ENCODE measurements at regions not wholly inside any gene's neighbourhood (a gene's known extent, or its start where the extent isn't known, plus 50 kb on each side); places are given as distances from the start of the nearest gene placed in this dataset.

- no peaks in the 10 kb centered on the region for H3K27me3 Mint-ChIP-seq
- no peaks in the 10 kb centered on the region for H3K36me3 Mint-ChIP-seq
- no peaks in the 10 kb centered on the region for H3K9me3 Mint-ChIP-seq
- no peak overlapping the region for H3K27ac Mint-ChIP-seq
- no peak overlapping the region for H3K4me3 Mint-ChIP-seq
- intact Hi-C loops (cut with micrococcal nuclease), result no loop called here
- POLR2A ChIA-PET, result no interaction called here
- DNase-seq, result no peak
- no peaks in the 10 kb centered on the region for H3K4me1 Mint-ChIP-seq (ENCODE audit: low read depth)
- CTCF ChIA-PET, result no interaction called here
These were observed 426.5 kb downstream of the MED13L start for GRCh38 chr12:115850957-115851356.

- H3K27me3 Mint-ChIP-seq, result no peaks in the 10 kb centered on the region
- no peak for DNase-seq
- ChIA-PET CTCF (no interaction called here), POLR2A (no interaction called here)
- no peaks in the 10 kb centered on the region for H3K4me1 Mint-ChIP-seq (ENCODE audit: low read depth)
- H3K36me3 Mint-ChIP-seq, result no peaks in the 10 kb centered on the region
- no peak overlapping the region for H3K27ac Mint-ChIP-seq
- H3K9me3 Mint-ChIP-seq, result no peaks in the 10 kb centered on the region
- H3K4me3 Mint-ChIP-seq, result no peak overlapping the region
- intact Hi-C loops (cut with micrococcal nuclease), result no loop called here
These were observed 428.1 kb downstream of the MED13L start for GRCh38 chr12:115849262-115849943.

DNA sequence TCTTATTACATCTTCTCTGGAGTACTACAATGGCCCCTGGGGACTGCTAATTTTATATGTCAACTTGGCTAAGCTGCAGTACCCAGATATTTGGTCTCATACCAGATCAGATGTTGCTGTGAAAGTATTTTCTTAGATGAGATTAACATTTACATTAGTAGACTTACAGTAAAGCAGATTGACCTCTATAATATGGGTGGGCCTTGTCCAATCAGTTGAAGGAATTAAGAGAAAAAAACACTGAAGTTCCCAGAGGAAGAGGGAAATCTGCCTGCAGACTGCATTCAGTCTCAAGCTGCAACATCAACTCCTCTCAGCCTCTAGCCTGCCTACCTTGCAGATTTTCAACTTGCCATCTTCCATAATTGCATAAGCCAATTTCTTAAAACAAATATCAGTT is 430.1 kb downstream of the MED13L start:
- Mint-ChIP-seq H3K36me3 (no peaks in the 10 kb centered on the region), H3K4me1 (ENCODE audit: low read depth) (no peaks in the 10 kb centered on the region), H3K27me3 (no peaks in the 10 kb centered on the region), H3K4me3 (no peak overlapping the region), H3K27ac (no peak overlapping the region), H3K9me3 (no peaks in the 10 kb centered on the region)
- CTCF ChIA-PET, result no interaction called here
- no peak for DNase-seq
- POLR2A ChIA-PET, result no interaction called here
- intact Hi-C loops (cut with micrococcal nuclease), result no loop called here

DNA sequence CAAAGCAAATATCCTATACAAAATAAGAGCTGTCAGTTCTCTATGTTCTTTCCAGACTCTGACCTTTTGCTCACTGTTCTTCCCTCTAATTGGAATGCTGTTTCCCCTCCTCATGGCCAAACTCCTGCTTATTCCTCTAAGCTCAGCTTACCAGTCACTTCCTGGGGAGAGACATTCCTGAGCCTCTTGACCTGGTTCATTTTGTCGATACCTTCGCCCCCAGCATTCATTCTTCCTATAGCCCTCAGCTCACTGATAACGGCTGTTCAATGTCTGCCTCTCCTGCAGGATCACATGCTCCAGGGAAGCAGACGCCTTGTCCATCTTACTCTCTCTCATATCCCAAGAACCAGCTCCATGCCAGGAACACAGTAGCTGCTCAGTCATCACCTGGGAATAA is 431.0 kb downstream of the MED13L start:
- Mint-ChIP-seq H3K4me3 (no peak overlapping the region), H3K27me3 (no peaks in the 10 kb centered on the region), H3K36me3 (no peaks in the 10 kb centered on the region), H3K4me1 (ENCODE audit: low read depth) (no peaks in the 10 kb centered on the region), H3K9me3 (no peaks in the 10 kb centered on the region), H3K27ac (no peak overlapping the region)
- CTCF ChIA-PET, result no interaction called here
- DNase-seq, result no peak
- intact Hi-C loops (cut with micrococcal nuclease), result no loop called here
- POLR2A ChIA-PET, result no interaction called here

DNA sequence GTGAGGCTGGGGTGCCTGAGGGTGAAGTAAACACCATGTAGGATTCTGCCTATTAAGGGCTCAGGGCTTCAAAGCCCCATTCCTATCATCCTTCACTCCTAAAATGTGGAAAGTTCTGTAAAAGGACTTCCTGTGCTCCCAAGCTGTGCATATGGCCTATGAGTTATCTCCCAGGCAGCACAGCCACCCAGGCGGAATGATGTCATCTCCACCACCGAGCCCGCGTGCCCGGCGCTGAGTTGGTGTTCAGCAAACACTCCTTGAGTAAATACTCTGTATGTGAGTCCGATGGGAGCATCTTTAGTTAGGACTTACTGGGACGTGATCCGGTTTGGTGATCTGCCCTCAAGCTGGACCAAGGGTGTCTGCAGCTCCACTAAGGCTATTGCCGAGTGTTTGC is 437.3 kb downstream of the MED13L start:
- DNase-seq, result no peak
- Mint-ChIP-seq H3K9me3 (no peaks in the 10 kb centered on the region), H3K36me3 (no peaks in the 10 kb centered on the region), H3K4me3 (no peak overlapping the region), H3K27ac (no peak overlapping the region), H3K4me1 (ENCODE audit: low read depth) (no peaks in the 10 kb centered on the region), H3K27me3 (no peaks in the 10 kb centered on the region)
- ChIA-PET POLR2A (no interaction called here), CTCF (no interaction called here)
- intact Hi-C loops (cut with micrococcal nuclease), result no loop called here

- Mint-ChIP-seq H3K27me3 (no peaks in the 10 kb centered on the region), H3K36me3 (no peaks in the 10 kb centered on the region), H3K4me1 (ENCODE audit: low read depth) (no peaks in the 10 kb centered on the region), H3K4me3 (no peak overlapping the region), H3K9me3 (no peaks in the 10 kb centered on the region), H3K27ac (no peak overlapping the region)
- intact Hi-C loops (cut with micrococcal nuclease), result no loop called here
- ChIA-PET POLR2A (no interaction called here), CTCF (no interaction called here)
- DNase-seq, result no peak
These were observed 438.5 kb downstream of the MED13L start for GRCh38 chr12:115838952-115839351.

- ChIA-PET POLR2A (no interaction called here), CTCF (no interaction called here)
- intact Hi-C loops (cut with micrococcal nuclease), result no loop called here
- DNase-seq, result no peak
- H3K4me3 Mint-ChIP-seq, result no peak overlapping the region
- H3K27me3 Mint-ChIP-seq, result peaks cover 2% of the 10 kb centered on the region
- H3K27ac Mint-ChIP-seq, result no peak overlapping the region
- no peaks in the 10 kb centered on the region for H3K9me3 Mint-ChIP-seq
- H3K36me3 Mint-ChIP-seq, result no peaks in the 10 kb centered on the region
- no peaks in the 10 kb centered on the region for H3K4me1 Mint-ChIP-seq (ENCODE audit: low read depth)
These were observed 440.3 kb downstream of the MED13L start for GRCh38 chr12:115837220-115837619.

- Mint-ChIP-seq H3K27me3 (peaks cover 3% of the 10 kb centered on the region), H3K4me1 (ENCODE audit: low read depth) (no peaks in the 10 kb centered on the region), H3K9me3 (no peaks in the 10 kb centered on the region), H3K27ac (no peak overlapping the region), H3K36me3 (no peaks in the 10 kb centered on the region), H3K4me3 (no peak overlapping the region)
- intact Hi-C loops (cut with micrococcal nuclease), result no loop called here
- no peak for DNase-seq
- ChIA-PET CTCF (no interaction called here), POLR2A (no interaction called here)
These were observed 442.0 kb downstream of the MED13L start for GRCh38 chr12:115835445-115835844.

DNA sequence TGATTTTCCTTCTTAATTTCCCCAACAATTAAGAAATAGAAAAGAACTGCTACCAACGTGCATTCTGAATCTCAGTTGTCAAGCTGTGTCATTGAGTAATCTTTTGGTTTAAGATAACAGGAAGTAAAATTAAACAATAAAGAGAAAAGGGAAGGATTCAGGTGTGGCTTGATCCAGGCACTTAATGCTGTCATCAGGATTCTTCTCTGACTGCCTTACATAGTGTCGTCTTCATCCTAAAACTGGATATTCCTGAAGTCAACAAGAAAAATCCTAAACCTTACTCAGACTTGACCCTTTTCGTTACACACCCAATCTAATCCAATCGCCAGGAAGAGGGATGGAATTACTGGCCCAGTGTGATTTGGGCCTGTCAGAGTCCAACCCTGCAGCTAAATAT is 443.8 kb downstream of the MED13L start:
- Mint-ChIP-seq H3K4me3 (no peak overlapping the region), H3K27me3 (peaks cover 3% of the 10 kb centered on the region), H3K4me1 (ENCODE audit: low read depth) (no peaks in the 10 kb centered on the region), H3K27ac (no peak overlapping the region), H3K9me3 (no peaks in the 10 kb centered on the region), H3K36me3 (no peaks in the 10 kb centered on the region)
- ChIA-PET CTCF (no interaction called here), POLR2A (no interaction called here)
- intact Hi-C loops (cut with micrococcal nuclease), result no loop called here
- DNase-seq, result no peak

- Mint-ChIP-seq H3K27ac (no peak overlapping the region), H3K9me3 (peaks cover 3% of the 10 kb centered on the region), H3K36me3 (no peaks in the 10 kb centered on the region), H3K4me1 (ENCODE audit: low read depth) (no peaks in the 10 kb centered on the region), H3K27me3 (peaks cover 3% of the 10 kb centered on the region), H3K4me3 (no peak overlapping the region)
- POLR2A ChIA-PET, result no interaction called here
- intact Hi-C loops (cut with micrococcal nuclease), result no loop called here
- CTCF ChIA-PET, result no interaction called here
- DNase-seq, result no peak
These were observed 446.9 kb downstream of the MED13L start for GRCh38 chr12:115830633-115831032.

DNA sequence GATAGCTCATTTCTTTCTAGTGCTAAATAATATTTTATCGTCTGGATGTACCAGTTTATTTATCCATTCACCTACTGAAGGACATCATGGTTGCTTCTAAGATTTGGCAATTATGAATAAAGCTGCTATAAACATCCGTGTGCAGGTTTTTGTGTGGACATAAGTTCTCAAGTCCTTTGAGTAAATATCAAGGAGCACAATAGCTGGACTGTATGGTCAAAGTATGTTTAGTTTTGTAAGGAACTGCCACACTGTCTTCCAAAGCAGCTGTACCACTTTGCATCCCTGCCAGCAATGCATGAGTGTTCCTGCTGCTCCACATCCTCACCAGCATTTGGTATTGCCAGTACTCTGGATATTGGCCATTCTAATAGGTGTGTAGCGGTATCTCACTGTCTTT is 447.4 kb downstream of the MED13L start:
- Mint-ChIP-seq H3K27me3 (peaks cover 3% of the 10 kb centered on the region), H3K36me3 (no peaks in the 10 kb centered on the region)

GRCh38 chr12:115828168-115828567 is 449.3 kb downstream of the MED13L start:
- ChIA-PET POLR2A (no interaction called here), CTCF (no interaction called here)
- H3K4me1 Mint-ChIP-seq (ENCODE audit: low read depth), result no peaks in the 10 kb centered on the region
- H3K4me3 Mint-ChIP-seq, result no peak overlapping the region
- peaks cover 7% of the 10 kb centered on the region for H3K27me3 Mint-ChIP-seq
- no peak overlapping the region for H3K27ac Mint-ChIP-seq
- H3K36me3 Mint-ChIP-seq, result no peaks in the 10 kb centered on the region
- DNase-seq, result no peak
- peaks cover 3% of the 10 kb centered on the region for H3K9me3 Mint-ChIP-seq
- intact Hi-C loops (cut with micrococcal nuclease), result no loop called here

More for the DNA sequence above, 447.4 kb downstream of the MED13L start:
- CTCF ChIA-PET, result no interaction called here
- intact Hi-C loops (cut with micrococcal nuclease), result no loop called here
- H3K4me3 Mint-ChIP-seq, result no peak overlapping the region
- no peaks in the 10 kb centered on the region for H3K4me1 Mint-ChIP-seq (ENCODE audit: low read depth)
- H3K9me3 Mint-ChIP-seq, result peaks cover 3% of the 10 kb centered on the region
- H3K27ac Mint-ChIP-seq, result no peak overlapping the region
- POLR2A ChIA-PET, result no interaction called here
- DNase-seq, result no peak

- POLR2A ChIA-PET, result no interaction called here
- Mint-ChIP-seq H3K27me3 (peaks cover 6% of the 10 kb centered on the region), H3K27ac (no peak overlapping the region), H3K36me3 (no peaks in the 10 kb centered on the region), H3K4me3 (no peak overlapping the region), H3K9me3 (peaks cover 3% of the 10 kb centered on the region), H3K4me1 (ENCODE audit: low read depth) (no peaks in the 10 kb centered on the region)
- CTCF ChIA-PET, result no interaction called here
- DNase-seq, result no peak
- intact Hi-C loops (cut with micrococcal nuclease), result no loop called here
These were observed 452.4 kb downstream of the MED13L start for GRCh38 chr12:115824936-115825602.
